Epithelial cell of prostate (primary cell): ENCODE measurements at regions not wholly inside any gene's neighbourhood (a gene's known extent, or its start where the extent isn't known, plus 50 kb on each side); places are given as distances from the start of the nearest gene placed in this dataset.
"Not testable (repeated sequence)": the region's sequence is repeated elsewhere in the genome, so short reads cannot be mapped to it uniquely, and the experiment has no call there.

Source experiments
- DNase-seq: peaks from one replicate; pipeline ENCODE4 v3.0.0-alpha.2; 2011; ENCODE audit warnings: low read depth, low spot score
- H3K27ac ChIP-seq: fragments of 450-650 bp; 2 replicates; pipeline ENCODE4 v1.5.1; 2017; ENCODE audit warnings: mild to moderate bottlenecking

GRCh38 chr13:94827566-94827965, 115.2 kb upstream of the SOX21 start:
- no peak overlapping the region for H3K27ac ChIP-seq

DNA sequence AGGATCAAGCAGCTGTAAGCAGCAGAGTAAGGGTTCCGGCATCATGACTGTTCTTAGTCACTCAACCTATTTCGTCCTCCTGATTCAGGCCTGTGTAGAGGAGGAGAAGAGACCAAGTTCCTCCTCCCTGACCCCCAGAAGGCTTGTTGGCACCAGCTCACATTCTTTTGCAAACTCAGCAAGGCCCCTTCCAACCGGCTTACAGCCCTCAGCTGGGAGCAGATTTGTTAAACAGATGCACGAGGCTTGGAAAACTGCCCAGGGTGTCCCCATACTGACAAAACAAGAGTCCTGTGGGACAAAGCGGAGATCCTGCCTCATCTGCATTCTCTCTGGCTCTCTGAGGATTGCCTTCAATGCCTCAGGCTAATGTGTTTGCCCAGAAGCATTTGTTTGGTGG, 113.2 kb upstream of the SOX21 start:
- H3K27ac ChIP-seq, result no peak overlapping the region
- no peak for DNase-seq

More at GRCh38 chr13:94827566-94827965, 115.2 kb upstream of the SOX21 start:
- no peak for DNase-seq

GRCh38 chr13:94824601-94825000, 112.3 kb upstream of the SOX21 start:
- H3K27ac ChIP-seq, result no peak overlapping the region
- no peak for DNase-seq

DNA sequence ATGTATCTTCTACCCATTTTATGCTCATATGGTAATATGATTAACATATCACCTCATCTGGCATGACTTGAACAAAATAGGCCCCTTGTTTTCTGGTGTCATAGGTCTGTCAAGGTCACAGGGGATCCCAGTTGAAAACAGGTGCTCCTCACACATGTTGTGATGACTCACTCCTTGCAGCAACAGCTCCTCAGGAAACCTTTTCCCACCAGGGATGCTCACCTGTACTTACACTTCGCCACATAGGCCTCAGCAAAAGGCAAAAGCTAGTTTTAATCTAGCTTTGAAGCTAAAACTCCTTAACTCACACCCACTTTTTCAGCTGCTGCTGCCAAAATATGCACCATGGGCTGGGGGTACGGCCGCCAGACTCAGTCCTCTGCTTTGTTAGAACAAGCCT, 110.0 kb upstream of the SOX21 start:
- DNase-seq, result no peak

GRCh38 chr13:94816256-94816655, 103.9 kb upstream of the SOX21 start:
- DNase-seq, result no peak
- H3K27ac ChIP-seq, result no peak overlapping the region

More for the DNA sequence above, 110.0 kb upstream of the SOX21 start:
- H3K27ac ChIP-seq, result no peak overlapping the region

GRCh38 chr13:94813920-94814475, 101.7 kb upstream of the SOX21 start:
- DNase-seq, result no peak
- H3K27ac ChIP-seq, result no peak overlapping the region

DNA sequence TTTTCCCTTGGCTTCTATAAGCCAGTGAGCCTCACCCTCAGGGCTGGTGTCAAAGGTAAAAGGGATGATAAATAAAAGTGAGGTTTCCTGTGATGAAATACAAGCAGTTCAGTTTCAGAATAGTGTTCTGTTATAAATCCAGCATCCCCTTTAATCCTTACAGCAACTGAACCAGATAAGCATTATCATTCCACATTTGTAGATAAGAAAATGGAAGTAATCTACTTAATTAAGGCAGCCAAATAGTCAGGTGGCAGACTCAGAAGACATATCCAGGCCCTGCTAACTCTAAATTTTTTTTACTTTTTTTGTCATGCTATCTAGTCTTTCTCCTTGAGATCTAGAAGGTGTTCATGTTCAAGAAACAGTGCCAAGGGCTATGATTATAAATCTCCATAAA, 99.4 kb upstream of the SOX21 start:
- H3K27ac ChIP-seq, result no peak overlapping the region
- no peak for DNase-seq

DNA sequence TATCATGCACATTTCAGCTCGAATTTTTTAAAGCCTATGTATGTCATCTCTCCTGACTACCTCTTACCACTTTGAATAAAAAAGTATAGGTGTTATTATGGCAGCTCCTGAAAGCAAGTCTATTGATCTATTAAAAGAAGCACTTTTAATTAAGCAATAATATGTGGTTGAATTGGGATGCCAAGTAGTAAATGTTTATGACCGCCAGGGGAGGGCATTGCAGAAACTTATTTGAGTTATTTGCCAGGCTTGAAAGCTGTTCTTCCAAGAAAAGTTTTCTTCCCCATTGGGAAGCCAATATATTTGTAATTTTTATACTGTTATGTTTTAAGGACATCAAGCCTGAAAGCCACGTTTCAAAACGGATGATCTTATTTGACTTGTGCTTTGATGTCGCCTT, 88.1 kb upstream of the SOX21 start:
- no peak for DNase-seq
- H3K27ac ChIP-seq, result no peak overlapping the region

- no peak overlapping the region for H3K27ac ChIP-seq
- DNase-seq, result no peak
These were observed 87.0 kb upstream of the SOX21 start for GRCh38 chr13:94799299-94799698.

- H3K27ac ChIP-seq, result no peak overlapping the region
- DNase-seq, result no peak
These were observed 86.4 kb upstream of the SOX21 start for GRCh38 chr13:94798738-94799137.

DNA sequence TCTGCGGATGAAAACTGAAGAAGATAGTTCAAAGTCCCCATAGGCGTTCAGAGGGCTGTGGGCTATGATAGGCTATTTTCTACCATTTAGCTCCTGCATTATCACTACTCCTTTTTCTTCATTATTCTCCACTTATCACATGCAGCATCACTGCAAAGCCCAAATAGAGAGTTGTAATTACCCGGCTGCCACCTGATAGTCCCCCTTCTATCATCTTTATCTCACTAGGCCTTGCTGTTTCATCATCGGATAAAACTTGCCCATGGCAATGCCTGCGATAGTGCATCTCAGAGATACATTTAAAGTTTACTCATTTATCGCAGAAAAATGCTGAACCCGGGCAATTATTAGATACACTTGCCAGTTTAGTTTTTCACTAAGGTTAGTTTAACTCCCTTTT, 82.9 kb upstream of the SOX21 start:
- no peak for DNase-seq
- no peak overlapping the region for H3K27ac ChIP-seq

GRCh38 chr13:94786246-94786645, 73.9 kb upstream of the SOX21 start:
- DNase-seq, H3K27ac ChIP-seq: not testable (repeated sequence)

- H3K27ac ChIP-seq, result no peak overlapping the region
- DNase-seq, result no peak
These were observed 71.7 kb upstream of the SOX21 start for GRCh38 chr13:94784066-94784465.

GRCh38 chr13:94783489-94783888, 71.1 kb upstream of the SOX21 start:
- no peak overlapping the region for H3K27ac ChIP-seq
- DNase-seq, result no peak

- DNase-seq, result no peak
- H3K27ac ChIP-seq, result no peak overlapping the region
These were observed 68.1 kb upstream of the SOX21 start for GRCh38 chr13:94780421-94780820.

GRCh38 chr13:94778986-94779385, 66.6 kb upstream of the SOX21 start:
- H3K27ac ChIP-seq, result no peak overlapping the region
- DNase-seq, result no peak

- no peak for DNase-seq
These were observed 66.2 kb upstream of the SOX21 start for GRCh38 chr13:94778585-94778984.

GRCh38 chr13:94776956-94777355, 64.6 kb upstream of the SOX21 start:
- no peak overlapping the region for H3K27ac ChIP-seq
- DNase-seq, result no peak

More at GRCh38 chr13:94778585-94778984, 66.2 kb upstream of the SOX21 start:
- H3K27ac ChIP-seq, result no peak overlapping the region

DNA sequence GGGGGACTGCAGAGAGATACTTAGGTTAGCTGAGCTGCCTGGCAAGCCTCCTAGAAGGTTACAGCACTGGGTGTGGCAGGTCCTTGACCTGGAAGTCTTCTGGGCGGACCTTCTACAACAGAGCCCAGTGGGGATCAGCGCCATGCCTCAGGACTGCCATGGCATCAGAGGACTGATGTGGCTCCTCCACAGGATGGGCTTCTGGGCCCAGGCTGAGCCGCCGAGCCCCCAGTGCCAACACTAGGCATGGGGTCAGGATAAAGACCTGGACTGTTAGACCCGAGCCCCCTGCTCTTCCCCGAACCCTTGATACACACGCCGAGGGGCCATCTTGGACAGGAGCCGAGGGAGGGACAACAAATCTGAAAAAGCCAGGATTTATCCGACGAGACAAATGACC, 64.0 kb upstream of the SOX21 start:
- DNase-seq, result no peak
- no peak overlapping the region for H3K27ac ChIP-seq

DNA sequence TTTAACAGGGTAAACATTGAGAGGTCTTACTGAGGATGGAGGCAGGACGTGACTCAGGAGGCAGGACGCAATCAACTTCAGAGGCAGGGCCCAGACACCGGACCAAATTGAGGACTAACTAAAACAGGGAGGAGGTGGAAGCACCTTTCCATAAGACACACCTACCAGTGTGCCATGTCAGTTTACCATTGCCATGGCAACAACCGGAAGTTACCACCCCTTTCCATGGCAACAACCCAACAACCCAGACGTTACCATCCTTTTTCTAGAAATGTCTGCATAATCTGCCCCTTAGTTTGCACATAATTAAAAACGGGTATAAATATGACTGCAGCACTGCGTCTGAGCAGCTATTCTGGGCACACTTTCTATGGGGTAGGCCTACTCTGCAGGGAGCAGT, 53.5 kb upstream of the SOX21 start:
- DNase-seq, result no peak
- H3K27ac ChIP-seq, result no peak overlapping the region

DNA sequence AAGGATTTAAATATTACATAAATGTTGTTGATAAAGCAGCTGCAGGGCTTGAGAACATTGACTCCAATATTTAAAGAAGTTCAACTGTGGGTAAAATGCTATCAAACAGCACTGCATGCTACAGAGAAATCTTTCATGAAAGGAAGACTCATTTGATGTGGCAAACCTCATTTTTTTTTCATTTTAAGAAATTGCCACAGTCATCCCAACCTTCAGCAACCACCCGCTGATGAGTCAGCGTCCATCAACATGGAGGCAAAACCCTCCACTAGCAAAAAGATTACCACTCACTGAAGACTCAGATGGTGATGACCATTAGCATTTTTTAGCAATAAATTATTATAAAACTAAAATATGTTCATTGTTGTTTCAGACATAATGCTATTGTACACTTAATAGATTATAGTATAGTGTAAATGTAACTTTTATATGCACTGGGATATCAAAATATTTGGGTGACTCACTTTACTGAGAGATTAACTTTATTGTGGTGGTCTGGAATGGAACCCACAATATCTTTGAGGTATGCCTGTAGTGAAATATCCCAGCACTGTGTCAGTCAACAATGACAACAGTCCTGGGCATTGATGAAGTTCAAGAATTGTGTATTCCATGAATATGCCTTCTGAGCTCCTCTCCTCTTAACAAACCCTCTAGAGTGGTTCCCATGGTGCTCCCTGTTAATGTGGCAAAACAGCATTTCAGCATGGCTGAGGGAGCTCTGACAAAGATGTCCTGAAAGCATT, 52.4 kb upstream of the SOX21 start:
- H3K27ac ChIP-seq, result no peak overlapping the region
- DNase-seq, result no peak
